Stimulated activated naive CD8-positive, alpha-beta T cell treated with anti-CD3 and anti-CD28 coated beads, Interleukin-15, Interleukin-2, amounts not matched to agents 100 ng/mL and 50 ng/mL, for 24 hours (primary cell): ENCODE measurements at regions not wholly inside any gene's neighbourhood (a gene's known extent, or its start where the extent isn't known, plus 50 kb on each side); places are given as distances from the start of the nearest gene placed in this dataset.

Experiments
- H3K27ac Mint-ChIP-seq: one replicate; pipeline ENCODE4 v1.8.0; 2021; ENCODE audit warnings: mild to moderate bottlenecking, mixed read lengths
- H3K27me3 Mint-ChIP-seq: one replicate; pipeline ENCODE4 v1.8.0; 2021; ENCODE audit warnings: mixed read lengths
- H3K36me3 Mint-ChIP-seq: one replicate; pipeline ENCODE4 v1.8.0; 2021; ENCODE audit warnings: low read depth, mixed read lengths
- H3K4me1 Mint-ChIP-seq: one replicate; pipeline ENCODE4 v1.8.0; 2021; ENCODE audit warnings: low read depth, mixed read lengths
- H3K4me3 Mint-ChIP-seq: one replicate; pipeline ENCODE4 v1.8.0; 2021; ENCODE audit warnings: mild to moderate bottlenecking, mixed read lengths
- H3K9me3 Mint-ChIP-seq: one replicate; pipeline ENCODE4 v1.8.0; 2021; ENCODE audit warnings: mixed read lengths

DNA sequence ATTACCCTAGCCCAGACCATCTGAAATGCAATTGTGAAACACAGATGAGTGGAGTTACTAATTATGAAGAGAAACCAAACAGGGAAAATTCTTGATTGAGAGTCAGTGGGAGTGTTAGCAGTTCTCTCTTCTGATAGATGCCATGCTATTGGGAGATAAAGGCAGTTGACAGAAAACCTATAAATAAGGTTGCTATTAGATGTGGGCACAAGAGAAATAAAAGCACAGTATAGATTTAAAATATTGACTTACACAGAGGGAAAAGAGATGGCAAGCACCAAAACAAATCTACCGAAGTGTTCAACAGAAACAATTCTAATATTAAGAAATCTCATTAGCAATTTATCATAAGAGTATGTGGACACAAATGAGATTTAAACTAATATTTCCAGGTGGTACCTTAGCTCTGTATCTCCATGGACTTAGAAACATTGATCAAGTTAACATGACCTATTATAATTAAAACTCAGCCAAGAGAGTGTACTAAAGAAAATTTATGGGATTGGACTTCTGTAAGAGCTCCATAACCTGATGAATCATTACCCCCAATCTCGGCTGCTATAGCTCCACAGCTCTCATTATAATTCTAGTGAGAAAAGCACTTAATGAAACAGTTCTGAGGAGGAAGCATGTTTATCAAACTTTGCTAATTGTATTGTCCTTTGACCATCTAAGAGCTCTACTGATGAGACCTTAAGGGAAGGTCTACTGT is 665.0 kb upstream of the RIOK2 start:
- no peak overlapping the region for H3K27ac Mint-ChIP-seq
- H3K4me3 Mint-ChIP-seq = no peak overlapping the region
- peaks cover 5% of the 10 kb centered on the region for H3K9me3 Mint-ChIP-seq
- no peaks in the 10 kb centered on the region for H3K4me1 Mint-ChIP-seq
- no peaks in the 10 kb centered on the region for H3K36me3 Mint-ChIP-seq
- H3K27me3 Mint-ChIP-seq = no peaks in the 10 kb centered on the region

- no peaks in the 10 kb centered on the region for H3K4me1 Mint-ChIP-seq
- no peaks in the 10 kb centered on the region for H3K36me3 Mint-ChIP-seq
- H3K4me3 Mint-ChIP-seq = no peak overlapping the region
- H3K9me3 Mint-ChIP-seq = peaks cover 10% of the 10 kb centered on the region
- no peak overlapping the region for H3K27ac Mint-ChIP-seq
- H3K27me3 Mint-ChIP-seq = no peaks in the 10 kb centered on the region
Observed at GRCh38 chr5:97851036-97851435, 668.0 kb upstream of the RIOK2 start.

- Mint-ChIP-seq H3K4me3 (no peak overlapping the region), H3K9me3 (peaks cover 14% of the 10 kb centered on the region), H3K36me3 (no peaks in the 10 kb centered on the region), H3K27me3 (no peaks in the 10 kb centered on the region), H3K4me1 (no peaks in the 10 kb centered on the region), H3K27ac (no peak overlapping the region)
Observed at GRCh38 chr5:97854871-97855762, 672.1 kb upstream of the RIOK2 start.

DNA sequence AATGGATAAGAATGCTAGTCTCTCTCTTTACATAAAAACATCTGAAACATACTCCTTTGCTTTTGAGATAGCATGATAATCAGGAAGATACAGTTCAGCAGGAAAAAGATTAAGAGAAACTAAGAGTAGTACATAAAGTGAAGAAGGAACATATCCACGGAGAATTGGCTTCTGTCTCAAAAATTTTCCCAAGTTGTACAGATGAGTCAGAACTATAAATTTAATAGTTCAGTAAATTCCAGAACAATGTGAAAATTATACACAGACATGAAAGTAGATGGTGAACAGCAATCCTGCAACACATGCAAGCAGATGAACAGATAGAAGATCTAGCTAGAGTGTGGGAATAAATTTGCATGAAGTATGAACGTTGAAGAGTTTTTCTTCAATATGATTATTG is 691.4 kb upstream of the RIOK2 start:
- no peak overlapping the region for H3K4me3 Mint-ChIP-seq
- H3K36me3 Mint-ChIP-seq = no peaks in the 10 kb centered on the region
- H3K4me1 Mint-ChIP-seq = no peaks in the 10 kb centered on the region
- H3K9me3 Mint-ChIP-seq = peaks cover 3% of the 10 kb centered on the region
- H3K27me3 Mint-ChIP-seq = no peaks in the 10 kb centered on the region
- no peak overlapping the region for H3K27ac Mint-ChIP-seq

DNA sequence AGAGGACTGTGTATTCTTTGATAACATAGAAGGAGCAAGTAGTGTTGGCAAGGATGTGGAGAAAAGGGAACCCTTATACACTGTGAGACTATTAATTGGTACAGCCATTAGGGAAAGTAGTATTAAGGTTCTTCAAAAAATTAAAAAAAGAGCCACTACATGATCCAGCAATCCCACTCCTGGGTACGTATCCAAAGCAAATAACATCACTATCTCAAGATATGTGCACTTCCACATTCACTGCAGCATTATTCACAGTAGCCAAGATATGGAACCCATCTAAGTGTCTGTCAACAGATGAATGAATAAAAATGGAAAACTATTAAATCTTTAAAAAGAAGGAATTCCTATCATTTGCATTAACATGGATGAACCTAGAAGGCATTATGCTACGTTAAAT is 693.2 kb upstream of the RIOK2 start:
- Mint-ChIP-seq H3K9me3 (no peaks in the 10 kb centered on the region), H3K27me3 (no peaks in the 10 kb centered on the region), H3K36me3 (no peaks in the 10 kb centered on the region), H3K4me3 (no peak overlapping the region), H3K4me1 (no peaks in the 10 kb centered on the region), H3K27ac (no peak overlapping the region)

DNA sequence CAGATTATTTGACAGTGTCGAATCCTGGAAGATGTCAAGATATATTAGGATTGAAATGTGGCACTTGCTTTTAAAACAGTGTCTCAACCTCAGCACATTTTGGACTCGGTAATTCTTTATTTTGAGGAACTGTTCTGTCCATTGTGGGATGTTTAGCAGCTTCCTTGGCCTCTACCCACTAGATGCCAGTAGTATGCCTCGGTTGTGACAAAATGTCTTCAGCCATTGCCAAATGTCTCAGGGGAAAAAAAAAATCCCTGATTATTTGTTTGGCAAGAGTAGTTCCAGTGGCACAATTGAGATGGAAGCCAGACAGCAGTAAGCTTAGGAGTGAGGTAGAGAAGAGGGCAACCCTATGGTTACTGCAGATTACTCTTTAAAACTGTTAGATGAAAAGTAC is 694.5 kb upstream of the RIOK2 start:
- no peak overlapping the region for H3K4me3 Mint-ChIP-seq
- H3K27ac Mint-ChIP-seq = no peak overlapping the region
- no peaks in the 10 kb centered on the region for H3K36me3 Mint-ChIP-seq
- no peaks in the 10 kb centered on the region for H3K4me1 Mint-ChIP-seq
- H3K27me3 Mint-ChIP-seq = no peaks in the 10 kb centered on the region
- H3K9me3 Mint-ChIP-seq = no peaks in the 10 kb centered on the region

GRCh38 chr5:97888439-97888838 is 705.4 kb upstream of the RIOK2 start:
- H3K27me3 Mint-ChIP-seq = no peaks in the 10 kb centered on the region
- H3K4me1 Mint-ChIP-seq = no peaks in the 10 kb centered on the region
- H3K4me3 Mint-ChIP-seq = no peak overlapping the region
- H3K9me3 Mint-ChIP-seq = no peaks in the 10 kb centered on the region
- no peaks in the 10 kb centered on the region for H3K36me3 Mint-ChIP-seq
- H3K27ac Mint-ChIP-seq = no peak overlapping the region

GRCh38 chr5:97891971-97892370 is 708.9 kb upstream of the RIOK2 start:
- H3K27ac Mint-ChIP-seq = no peak overlapping the region
- H3K9me3 Mint-ChIP-seq = no peaks in the 10 kb centered on the region
- H3K36me3 Mint-ChIP-seq = no peaks in the 10 kb centered on the region
- H3K27me3 Mint-ChIP-seq = no peaks in the 10 kb centered on the region
- H3K4me3 Mint-ChIP-seq = no peak overlapping the region
- H3K4me1 Mint-ChIP-seq = no peaks in the 10 kb centered on the region

- Mint-ChIP-seq H3K9me3 (peaks cover 6% of the 10 kb centered on the region), H3K27ac (no peak overlapping the region), H3K4me3 (no peak overlapping the region), H3K36me3 (no peaks in the 10 kb centered on the region), H3K27me3 (no peaks in the 10 kb centered on the region), H3K4me1 (no peaks in the 10 kb centered on the region)
Observed at GRCh38 chr5:97903742-97904141, 720.7 kb upstream of the RIOK2 start.

DNA sequence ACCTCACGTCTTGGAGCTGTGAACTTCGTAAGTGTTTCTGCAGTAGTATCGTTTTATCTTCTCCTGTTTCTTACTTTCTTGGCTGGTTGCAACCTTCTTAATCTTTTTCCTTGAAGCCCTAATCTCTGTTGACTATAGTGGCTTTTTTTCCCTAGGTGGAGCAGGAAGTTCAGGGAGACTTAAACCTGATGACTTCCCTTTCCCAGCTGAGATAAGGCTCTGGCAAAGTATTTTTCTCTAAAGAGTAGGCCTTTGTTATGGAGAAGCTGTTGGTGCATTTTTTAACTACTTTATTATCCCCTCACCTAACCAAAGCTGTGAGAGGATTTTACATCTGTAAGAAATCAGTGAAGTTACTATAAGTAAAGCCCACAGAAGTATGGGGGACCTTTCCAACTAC is 723.1 kb upstream of the RIOK2 start:
- Mint-ChIP-seq H3K27ac (no peak overlapping the region), H3K9me3 (no peaks in the 10 kb centered on the region), H3K4me3 (no peak overlapping the region), H3K4me1 (no peaks in the 10 kb centered on the region), H3K27me3 (no peaks in the 10 kb centered on the region), H3K36me3 (no peaks in the 10 kb centered on the region)

- Mint-ChIP-seq H3K9me3 (no peaks in the 10 kb centered on the region), H3K4me1 (no peaks in the 10 kb centered on the region), H3K4me3 (no peak overlapping the region), H3K27me3 (no peaks in the 10 kb centered on the region), H3K36me3 (no peaks in the 10 kb centered on the region), H3K27ac (no peak overlapping the region)
Observed at GRCh38 chr5:97907646-97908400, 724.8 kb upstream of the RIOK2 start.

- H3K27ac Mint-ChIP-seq = no peak overlapping the region
Observed at GRCh38 chr5:97909541-97909940, 726.5 kb upstream of the RIOK2 start.

GRCh38 chr5:97914483-97914882 is 731.4 kb upstream of the RIOK2 start:
- Mint-ChIP-seq H3K4me3 (no peak overlapping the region), H3K4me1 (no peaks in the 10 kb centered on the region), H3K9me3 (no peaks in the 10 kb centered on the region), H3K36me3 (no peaks in the 10 kb centered on the region), H3K27ac (no peak overlapping the region), H3K27me3 (no peaks in the 10 kb centered on the region)

More at GRCh38 chr5:97909541-97909940, 726.5 kb upstream of the RIOK2 start:
- Mint-ChIP-seq H3K4me1 (no peaks in the 10 kb centered on the region), H3K4me3 (no peak overlapping the region), H3K27me3 (no peaks in the 10 kb centered on the region), H3K36me3 (no peaks in the 10 kb centered on the region), H3K9me3 (no peaks in the 10 kb centered on the region)

- Mint-ChIP-seq H3K4me1 (no peaks in the 10 kb centered on the region), H3K9me3 (no peaks in the 10 kb centered on the region), H3K4me3 (no peak overlapping the region), H3K27ac (no peak overlapping the region), H3K36me3 (no peaks in the 10 kb centered on the region), H3K27me3 (no peaks in the 10 kb centered on the region)
Observed at GRCh38 chr5:97915106-97915505, 732.1 kb upstream of the RIOK2 start.

- no peak overlapping the region for H3K27ac Mint-ChIP-seq
- no peaks in the 10 kb centered on the region for H3K4me1 Mint-ChIP-seq
- no peaks in the 10 kb centered on the region for H3K9me3 Mint-ChIP-seq
- no peaks in the 10 kb centered on the region for H3K36me3 Mint-ChIP-seq
- no peaks in the 10 kb centered on the region for H3K27me3 Mint-ChIP-seq
- H3K4me3 Mint-ChIP-seq = no peak overlapping the region
Observed at GRCh38 chr5:97918057-97918456, 735.0 kb upstream of the RIOK2 start.
